Lung microvascular endothelial cell (primary cell): ENCODE measurements at regions not wholly inside any gene's neighbourhood (a gene's known extent, or its start where the extent isn't known, plus 50 kb on each side); places are given as distances from the start of the nearest gene placed in this dataset.
"Not testable (repeated sequence)": the region's sequence is repeated elsewhere in the genome, so short reads cannot be mapped to it uniquely, and the experiment has no call there.

Experiments
- DNase-seq, 2 donors: peaks; one replicate each; pipeline versions ENCODE4 v3.0.0 to v3.0.0-alpha.2; 2010; ENCODE audit warnings: low read depth in 2 of 2

GRCh38 chr2:39571111-39571731 lies 94.5 kb upstream of the TMEM178A start:
- DNase-seq = no peak

GRCh38 chr2:39573276-39573675 lies 92.4 kb upstream of the TMEM178A start:
- no peak for DNase-seq

- no peak for DNase-seq
Measured at GRCh38 chr2:39581866-39582265, 83.9 kb upstream of the TMEM178A start.

- DNase-seq = no peak
Measured at GRCh38 chr2:39583213-39583612, 82.5 kb upstream of the TMEM178A start.

- no peak for DNase-seq
Measured at GRCh38 chr2:39583781-39584180, 81.9 kb upstream of the TMEM178A start.

- DNase-seq = no peak
Measured at GRCh38 chr2:39584283-39584965, 81.3 kb upstream of the TMEM178A start.

GRCh38 chr2:39585531-39585930 lies 80.2 kb upstream of the TMEM178A start:
- DNase-seq = not testable (repeated sequence)

GRCh38 chr2:39587168-39587567 lies 78.5 kb upstream of the TMEM178A start:
- no peak for DNase-seq

GRCh38 chr2:39587641-39588040 lies 78.1 kb upstream of the TMEM178A start:
- DNase-seq = no peak

GRCh38 chr2:39593439-39594393 lies 72.0 kb upstream of the TMEM178A start:
- DNase-seq = peak; percentile 8 to 84

- no peak for DNase-seq
Measured at GRCh38 chr2:39595116-39595515, 70.6 kb upstream of the TMEM178A start.

- DNase-seq = no peak
Measured at GRCh38 chr2:39597314-39597713, 68.4 kb upstream of the TMEM178A start.

GRCh38 chr2:39602616-39603015 lies 63.1 kb upstream of the TMEM178A start:
- DNase-seq = no peak

GRCh38 chr2:39603436-39603835 lies 62.3 kb upstream of the TMEM178A start:
- DNase-seq = peak in 1 of 2 donors; percentile 7

GRCh38 chr2:39604866-39605265 lies 60.9 kb upstream of the TMEM178A start:
- no peak for DNase-seq

GRCh38 chr2:39606585-39606984 lies 59.1 kb upstream of the TMEM178A start:
- DNase-seq = no peak

GRCh38 chr2:39607538-39608262 lies 58.0 kb upstream of the TMEM178A start:
- DNase-seq = no peak

- DNase-seq = no peak
Measured at GRCh38 chr2:39608263-39608575, 57.5 kb upstream of the TMEM178A start.

- DNase-seq = no peak
Measured at GRCh38 chr2:39608686-39609441, 56.9 kb upstream of the TMEM178A start.

GRCh38 chr2:39609917-39610316 lies 55.8 kb upstream of the TMEM178A start:
- DNase-seq = no peak

- no peak for DNase-seq
Measured at GRCh38 chr2:39615675-39616074, 50.0 kb upstream of the TMEM178A start.
